GM23338 (cell line): ENCODE measurements at regions not wholly inside any gene's neighbourhood (a gene's known extent, or its start where the extent isn't known, plus 50 kb on each side); places are given as distances from the start of the nearest gene placed in this dataset.
"Not testable (repeated sequence)": the region's sequence is repeated elsewhere in the genome, so short reads cannot be mapped to it uniquely, and the experiment has no call there.

Experiments
- ATAC-seq: fragments of 200-7000 bp; cut with Tn5 transposase; 3 replicates; pipeline ENCODE4 v1.9.1; 2020
- DNase-seq: peaks from one replicate; pipeline ENCODE4 v3.0.0-alpha.2; 2015; ENCODE audit warnings: low spot score
- H2AFZ ChIP-seq: fragments of 200-600 bp; sonication (generic); 2 replicates; pipeline ENCODE4 v1.8.0; 2016; ENCODE audit warnings: antibody characterized with exemption, mild to moderate bottlenecking, moderate library complexity
- H3F3A ChIP-seq: fragments of 200-600 bp; sonication (generic); replicated peaks from 2 replicates; pipeline ENCODE4 v1.8.0; 2017; ENCODE audit warnings: antibody characterized with exemption, mixed run types, low read depth
- H3K27ac ChIP-seq: fragments of 200-600 bp; sonication (generic); 2 replicates; pipeline ENCODE4 v1.6.1; 2016; ENCODE audit warnings: low read depth
- H3K27me3 ChIP-seq: fragments of 200-600 bp; sonication (generic); 2 replicates; pipeline ENCODE4 v1.8.0; 2016; ENCODE audit warnings: mild to moderate bottlenecking, mixed run types, moderate library complexity; ENCODE audit not compliant: insufficient read depth
- H3K36me3 ChIP-seq: fragments of 200-600 bp; sonication (generic); 2 replicates; pipeline ENCODE4 v1.8.0; 2016; ENCODE audit warnings: mild to moderate bottlenecking; ENCODE audit not compliant: insufficient read depth
- H3K4me1 ChIP-seq: fragments of 200-600 bp; sonication (generic); 2 replicates; pipeline ENCODE4 v1.8.0; 2016; ENCODE audit warnings: mild to moderate bottlenecking, moderate library complexity; ENCODE audit not compliant: insufficient read depth
- H3K4me2 ChIP-seq: fragments of 200-600 bp; sonication (generic); 2 replicates; pipeline ENCODE4 v1.7.1; 2017; ENCODE audit warnings: mixed run types
- H3K4me3 ChIP-seq: fragments of 200-600 bp; sonication (generic); 2 replicates; pipeline ENCODE4 v1.6.1; 2016; ENCODE audit warnings: mixed run types
- H3K79me2 ChIP-seq: fragments of 200-600 bp; sonication (generic); replicated peaks from 2 replicates; pipeline ENCODE4 v1.8.0; 2017; ENCODE audit warnings: mild to moderate bottlenecking; ENCODE audit not compliant: insufficient read depth
- H3K9me2 ChIP-seq: fragments of 200-600 bp; sonication (generic); 2 replicates; pipeline ENCODE4 v1.8.0; 2017; ENCODE audit not compliant: insufficient read depth
- H4K20me1 ChIP-seq: fragments of 200-600 bp; sonication (generic); replicated peaks from 2 replicates; pipeline ENCODE4 v1.8.0; 2017; ENCODE audit warnings: mild to moderate bottlenecking; ENCODE audit not compliant: insufficient read depth
- H3K27ac Mint-ChIP-seq: 2 replicates; pipeline ENCODE4 v1.8.0; 2020; ENCODE audit warnings: inconsistent platforms, mild to moderate bottlenecking, moderate library complexity, mixed read lengths
- H3K27me3 Mint-ChIP-seq: 3 replicates; pipeline ENCODE4 v1.8.0; 2022; ENCODE audit warnings: low read depth, mild to moderate bottlenecking, moderate library complexity, mixed read lengths, inconsistent platforms; ENCODE audit not compliant: insufficient read depth, poor library complexity
- H3K36me3 Mint-ChIP-seq: 3 replicates; pipeline ENCODE4 v1.8.0; 2021; ENCODE audit warnings: low read depth, mild to moderate bottlenecking, inconsistent platforms, moderate library complexity, mixed read lengths
- H3K4me1 Mint-ChIP-seq: 3 replicates; pipeline ENCODE4 v1.8.0; 2020; ENCODE audit warnings: mild to moderate bottlenecking, inconsistent platforms, mixed read lengths
- H3K4me3 Mint-ChIP-seq: 3 replicates; pipeline ENCODE4 v1.8.0; 2021; ENCODE audit warnings: moderate library complexity, mild to moderate bottlenecking, inconsistent platforms, mixed read lengths
- H3K9me3 Mint-ChIP-seq: 3 replicates; pipeline ENCODE4 v1.8.0; 2020; ENCODE audit warnings: moderate library complexity, mild to moderate bottlenecking, inconsistent platforms, mixed read lengths
- CREB1 ChIP-seq: fragments of 250-450 bp; sonication (Bioruptor Pico); IDR thresholded peaks from 2 replicates; pipeline ENCODE4 v1.5.0; 2020; ENCODE audit warnings: low read depth, mild to moderate bottlenecking, moderate library complexity
- ETS1 ChIP-seq: IDR thresholded peaks from 2 replicates; pipeline ENCODE4 v1.6.1; 2016; ENCODE audit warnings: antibody characterized with exemption
- EZH2 ChIP-seq: fragments of 200-600 bp; sonication (generic); IDR thresholded peaks from one replicate; pipeline ENCODE4 v1.8.0; 2017; ENCODE audit warnings: antibody characterized with exemption, mild to moderate bottlenecking, low read depth; ENCODE audit not compliant: unreplicated experiment
- EZH2phosphoT487 ChIP-seq: fragments of 200-600 bp; sonication (generic); IDR thresholded peaks from one replicate; pipeline ENCODE4 v1.8.1; 2018; ENCODE audit warnings: antibody characterized with exemption; ENCODE audit not compliant: unreplicated experiment
- JUNB ChIP-seq: IDR thresholded peaks from one replicate; pipeline ENCODE4 v1.6.1; 2016; ENCODE audit warnings: antibody characterized with exemption; ENCODE audit not compliant: unreplicated experiment
- NANOG ChIP-seq: IDR thresholded peaks from 2 replicates; pipeline ENCODE4 v1.6.1; 2016; ENCODE audit warnings: antibody characterized with exemption, borderline replicate concordance
- POLR2AphosphoS5 ChIP-seq: IDR thresholded peaks from 2 replicates; pipeline ENCODE4 v1.6.1; 2016; ENCODE audit warnings: antibody characterized with exemption, low read depth
- REST ChIP-seq: IDR thresholded peaks from one replicate; pipeline ENCODE4 v1.6.1; 2018; ENCODE audit warnings: antibody characterized with exemption; ENCODE audit not compliant: unreplicated experiment
- STAT1 ChIP-seq: IDR thresholded peaks from one replicate; pipeline ENCODE4 v1.6.1; 2016; ENCODE audit warnings: antibody characterized with exemption; ENCODE audit not compliant: unreplicated experiment
- ZNF331 ChIP-seq: fragments of 250-450 bp; sonication (Bioruptor Pico); IDR thresholded peaks from 2 replicates; pipeline ENCODE4 v1.5.0; 2020; ENCODE audit warnings: low read depth, mild to moderate bottlenecking, moderate library complexity
- TF ChIP-seq, protein P1 (sequence below): fragments of 250-450 bp; sonication (Bioruptor Pico); IDR thresholded peaks from 2 replicates; pipeline ENCODE4 v1.5.0; 2020; ENCODE audit warnings: mild to moderate bottlenecking, moderate library complexity

GRCh38 chr14:44601266-44601665 is 94.2 kb upstream of the FSCB start:
- H3K27ac Mint-ChIP-seq, H3K4me2 ChIP-seq, DNase-seq, H3K9me2 ChIP-seq, H3K27me3 ChIP-seq, H3K27ac ChIP-seq, H3K4me3 ChIP-seq, H3K4me1 ChIP-seq, H3K79me2 ChIP-seq, H3K4me1 Mint-ChIP-seq, H2AFZ ChIP-seq, ATAC-seq, H3K4me3 Mint-ChIP-seq, H3F3A ChIP-seq, H3K27me3 Mint-ChIP-seq, H3K36me3 ChIP-seq, H4K20me1 ChIP-seq: not testable (repeated sequence)
- Mint-ChIP-seq H3K9me3 (peaks cover 26% of the 10 kb centered on the region), H3K36me3 (peaks cover 17% of the 10 kb centered on the region; the same call in 2 of the 3 replicates)

DNA sequence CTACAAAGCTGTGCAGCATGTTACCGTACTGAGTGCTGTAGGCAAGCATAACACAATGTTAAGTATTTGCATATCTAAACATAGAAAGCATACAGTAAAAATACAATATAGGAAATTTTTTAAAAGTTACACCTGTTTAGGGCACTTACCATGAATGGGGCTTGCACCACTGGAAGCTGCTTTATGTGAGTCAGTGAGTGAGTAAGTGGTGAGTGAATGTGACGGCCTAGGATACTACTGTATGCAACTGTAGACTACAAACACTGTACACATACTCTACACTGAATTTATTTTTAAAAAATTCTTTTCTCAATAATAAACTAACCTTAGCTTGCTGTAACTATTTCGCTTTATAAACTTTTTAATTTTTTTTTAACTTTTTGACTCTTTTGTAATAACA is 82.1 kb upstream of the FSCB start:
- no peak overlapping the region for H3K4me3 Mint-ChIP-seq
- Histone ChIP-seq H3K4me2 (no peak overlapping the region), H3K27ac (no peak overlapping the region), H3K27me3 (no peaks in the 10 kb centered on the region), H3K36me3 (no peaks in the 10 kb centered on the region), H3K79me2 (no peaks in the 10 kb centered on the region), H3F3A (no peaks in the 10 kb centered on the region), H3K4me1 (no peaks in the 10 kb centered on the region), H3K9me2 (no peaks in the 10 kb centered on the region), H3K4me3 (no peak overlapping the region), H4K20me1 (no peaks in the 10 kb centered on the region), H2AFZ (no peak overlapping the region)
- no peaks in the 10 kb centered on the region for H3K4me1 Mint-ChIP-seq
- H3K27me3 Mint-ChIP-seq: no peaks in the 10 kb centered on the region
- H3K9me3 Mint-ChIP-seq: no peaks in the 10 kb centered on the region; the same call in 2 of the 3 replicates
- no peak overlapping the region for H3K27ac Mint-ChIP-seq
- H3K36me3 Mint-ChIP-seq: no peaks in the 10 kb centered on the region
- no peak for ATAC-seq
- DNase-seq: no peak
- TF ChIP-seq NANOG (no peak), ETS1 (no peak), JUNB (no peak), ZNF331 (CRISPR knock-in tag) (no peak), EZH2 (no peak), STAT1 (no peak), CREB1 (CRISPR knock-in tag) (no peak), POLR2AphosphoS5 (no peak), EZH2phosphoT487 (no peak), REST (no peak)
- TF ChIP-seq, protein P1, sequence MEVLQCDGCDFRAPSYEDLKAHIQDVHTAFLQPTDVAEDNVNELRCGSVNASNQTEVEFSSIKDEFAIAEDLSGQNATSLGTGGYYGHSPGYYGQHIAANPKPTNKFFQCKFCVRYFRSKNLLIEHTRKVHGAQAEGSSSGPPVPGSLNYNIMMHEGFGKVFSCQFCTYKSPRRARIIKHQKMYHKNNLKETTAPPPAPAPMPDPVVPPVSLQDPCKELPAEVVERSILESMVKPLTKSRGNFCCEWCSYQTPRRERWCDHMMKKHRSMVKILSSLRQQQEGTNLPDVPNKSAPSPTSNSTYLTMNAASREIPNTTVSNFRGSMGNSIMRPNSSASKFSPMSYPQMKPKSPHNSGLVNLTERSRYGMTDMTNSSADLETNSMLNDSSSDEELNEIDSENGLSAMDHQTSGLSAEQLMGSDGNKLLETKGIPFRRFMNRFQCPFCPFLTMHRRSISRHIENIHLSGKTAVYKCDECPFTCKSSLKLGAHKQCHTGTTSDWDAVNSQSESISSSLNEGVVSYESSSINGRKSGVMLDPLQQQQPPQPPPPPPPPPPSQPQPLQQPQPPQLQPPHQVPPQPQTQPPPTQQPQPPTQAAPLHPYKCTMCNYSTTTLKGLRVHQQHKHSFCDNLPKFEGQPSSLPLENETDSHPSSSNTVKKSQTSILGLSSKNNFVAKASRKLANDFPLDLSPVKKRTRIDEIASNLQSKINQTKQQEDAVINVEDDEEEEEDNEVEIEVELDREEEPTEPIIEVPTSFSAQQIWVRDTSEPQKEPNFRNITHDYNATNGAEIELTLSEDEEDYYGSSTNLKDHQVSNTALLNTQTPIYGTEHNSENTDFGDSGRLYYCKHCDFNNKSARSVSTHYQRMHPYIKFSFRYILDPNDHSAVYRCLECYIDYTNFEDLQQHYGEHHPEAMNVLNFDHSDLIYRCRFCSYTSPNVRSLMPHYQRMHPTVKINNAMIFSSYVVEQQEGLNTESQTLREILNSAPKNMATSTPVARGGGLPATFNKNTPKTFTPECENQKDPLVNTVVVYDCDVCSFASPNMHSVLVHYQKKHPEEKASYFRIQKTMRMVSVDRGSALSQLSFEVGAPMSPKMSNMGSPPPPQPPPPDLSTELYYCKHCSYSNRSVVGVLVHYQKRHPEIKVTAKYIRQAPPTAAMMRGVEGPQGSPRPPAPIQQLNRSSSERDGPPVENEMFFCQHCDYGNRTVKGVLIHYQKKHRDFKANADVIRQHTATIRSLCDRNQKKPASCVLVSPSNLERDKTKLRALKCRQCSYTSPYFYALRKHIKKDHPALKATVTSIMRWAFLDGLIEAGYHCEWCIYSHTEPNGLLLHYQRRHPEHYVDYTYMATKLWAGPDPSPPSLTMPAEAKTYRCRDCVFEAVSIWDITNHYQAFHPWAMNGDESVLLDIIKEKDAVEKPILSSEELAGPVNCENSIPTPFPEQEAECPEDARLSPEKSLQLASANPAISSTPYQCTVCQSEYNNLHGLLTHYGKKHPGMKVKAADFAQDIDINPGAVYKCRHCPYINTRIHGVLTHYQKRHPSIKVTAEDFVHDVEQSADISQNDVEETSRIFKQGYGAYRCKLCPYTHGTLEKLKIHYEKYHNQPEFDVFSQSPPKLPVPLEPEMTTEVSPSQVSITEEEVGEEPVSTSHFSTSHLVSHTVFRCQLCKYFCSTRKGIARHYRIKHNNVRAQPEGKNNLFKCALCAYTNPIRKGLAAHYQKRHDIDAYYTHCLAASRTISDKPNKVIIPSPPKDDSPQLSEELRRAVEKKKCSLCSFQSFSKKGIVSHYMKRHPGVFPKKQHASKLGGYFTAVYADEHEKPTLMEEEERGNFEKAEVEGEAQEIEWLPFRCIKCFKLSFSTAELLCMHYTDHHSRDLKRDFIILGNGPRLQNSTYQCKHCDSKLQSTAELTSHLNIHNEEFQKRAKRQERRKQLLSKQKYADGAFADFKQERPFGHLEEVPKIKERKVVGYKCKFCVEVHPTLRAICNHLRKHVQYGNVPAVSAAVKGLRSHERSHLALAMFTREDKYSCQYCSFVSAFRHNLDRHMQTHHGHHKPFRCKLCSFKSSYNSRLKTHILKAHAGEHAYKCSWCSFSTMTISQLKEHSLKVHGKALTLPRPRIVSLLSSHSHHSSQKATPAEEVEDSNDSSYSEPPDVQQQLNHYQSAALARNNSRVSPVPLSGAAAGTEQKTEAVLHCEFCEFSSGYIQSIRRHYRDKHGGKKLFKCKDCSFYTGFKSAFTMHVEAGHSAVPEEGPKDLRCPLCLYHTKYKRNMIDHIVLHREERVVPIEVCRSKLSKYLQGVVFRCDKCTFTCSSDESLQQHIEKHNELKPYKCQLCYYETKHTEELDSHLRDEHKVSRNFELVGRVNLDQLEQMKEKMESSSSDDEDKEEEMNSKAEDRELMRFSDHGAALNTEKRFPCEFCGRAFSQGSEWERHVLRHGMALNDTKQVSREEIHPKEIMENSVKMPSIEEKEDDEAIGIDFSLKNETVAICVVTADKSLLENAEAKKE (CRISPR knock-in tag): no peak
